MCF 10A (cell line): ENCODE measurements at regions not wholly inside any gene's neighbourhood (a gene's known extent, or its start where the extent isn't known, plus 50 kb on each side); places are given as distances from the start of the nearest gene placed in this dataset.
"Not testable (repeated sequence)": the region's sequence is repeated elsewhere in the genome, so short reads cannot be mapped to it uniquely, and the experiment has no call there.

ENCODE experiments used
- BruUV-seq: library from RNA; stranded (reverse); fragments of 400-500 nt; replicated peaks from 2 replicates; lab custom pipeline; 2021; lab: Mats Ljungman, UMichigan
- CTCF ChIA-PET: fragments of 300-600 bp; sonication (Branson Sonifier 250); formaldehyde crosslinking; extraction: SDS; loops from one replicate; lab custom pipeline; 2021; ENCODE audit warnings: antibody characterized with exemption, inconsistent platforms; lab: Yijun Ruan, JAX
- POLR2A ChIA-PET: fragments of 300-600, 350-650 bp; sonication (Branson Sonifier 250); formaldehyde crosslinking; extraction: SDS; loops from one replicate; lab custom pipeline; 2020; ENCODE audit warnings: antibody characterized with exemption, inconsistent platforms; lab: Yijun Ruan, JAX
- DNase-seq: peaks from one replicate; pipeline ENCODE4 v3.0.0-alpha.2; 2018; ENCODE audit not compliant: unreplicated experiment
- H3K27ac Mint-ChIP-seq: one replicate; pipeline ENCODE4 v1.8.0; 2022; ENCODE audit warnings: mild to moderate bottlenecking, low read depth, mixed read lengths; ENCODE audit not compliant: unreplicated experiment
- H3K27me3 Mint-ChIP-seq: one replicate; pipeline ENCODE4 v1.8.0; 2022; ENCODE audit warnings: mixed read lengths; ENCODE audit not compliant: insufficient read depth, unreplicated experiment
- H3K36me3 Mint-ChIP-seq: one replicate; pipeline ENCODE4 v1.8.0; 2022; ENCODE audit warnings: mild to moderate bottlenecking, moderate library complexity, mixed read lengths; ENCODE audit not compliant: insufficient read depth, unreplicated experiment
- H3K4me1 Mint-ChIP-seq: one replicate; pipeline ENCODE4 v1.8.0; 2022; ENCODE audit warnings: mixed read lengths; ENCODE audit not compliant: insufficient read depth, unreplicated experiment
- H3K4me3 Mint-ChIP-seq: one replicate; pipeline ENCODE4 v1.8.0; 2022; ENCODE audit warnings: mild to moderate bottlenecking, moderate library complexity, mixed read lengths; ENCODE audit not compliant: unreplicated experiment
- H3K9me3 Mint-ChIP-seq: one replicate; pipeline ENCODE4 v1.8.0; 2022; ENCODE audit warnings: mixed read lengths; ENCODE audit not compliant: unreplicated experiment
- intact Hi-C: fragments of 100-400 bp; cut with micrococcal nuclease; formaldehyde crosslinking; loops from 2 replicates; pipeline ENCODE4 v1.14.1; 2022
- TF ChIP-seq, protein P1 (sequence below): fragments of 200-600 bp; IDR thresholded peaks from one replicate; pipeline ENCODE4 v1.8.0; 2022; ENCODE audit warnings: antibody characterized with exemption, mild to moderate bottlenecking; ENCODE audit not compliant: unreplicated experiment

- Mint-ChIP-seq H3K36me3 (no peaks in the 10 kb centered on the region), H3K9me3 (no peaks in the 10 kb centered on the region), H3K27me3 (no peaks in the 10 kb centered on the region), H3K4me1 (no peaks in the 10 kb centered on the region), H3K27ac (no peak overlapping the region), H3K4me3 (no peak overlapping the region)
- POLR2A ChIA-PET = no interaction called here
- TF ChIP-seq, protein P1, sequence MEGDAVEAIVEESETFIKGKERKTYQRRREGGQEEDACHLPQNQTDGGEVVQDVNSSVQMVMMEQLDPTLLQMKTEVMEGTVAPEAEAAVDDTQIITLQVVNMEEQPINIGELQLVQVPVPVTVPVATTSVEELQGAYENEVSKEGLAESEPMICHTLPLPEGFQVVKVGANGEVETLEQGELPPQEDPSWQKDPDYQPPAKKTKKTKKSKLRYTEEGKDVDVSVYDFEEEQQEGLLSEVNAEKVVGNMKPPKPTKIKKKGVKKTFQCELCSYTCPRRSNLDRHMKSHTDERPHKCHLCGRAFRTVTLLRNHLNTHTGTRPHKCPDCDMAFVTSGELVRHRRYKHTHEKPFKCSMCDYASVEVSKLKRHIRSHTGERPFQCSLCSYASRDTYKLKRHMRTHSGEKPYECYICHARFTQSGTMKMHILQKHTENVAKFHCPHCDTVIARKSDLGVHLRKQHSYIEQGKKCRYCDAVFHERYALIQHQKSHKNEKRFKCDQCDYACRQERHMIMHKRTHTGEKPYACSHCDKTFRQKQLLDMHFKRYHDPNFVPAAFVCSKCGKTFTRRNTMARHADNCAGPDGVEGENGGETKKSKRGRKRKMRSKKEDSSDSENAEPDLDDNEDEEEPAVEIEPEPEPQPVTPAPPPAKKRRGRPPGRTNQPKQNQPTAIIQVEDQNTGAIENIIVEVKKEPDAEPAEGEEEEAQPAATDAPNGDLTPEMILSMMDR = no peak
- CTCF ChIA-PET = interaction anchor here (0.9 to 1.6 kb wide), 2 partner anchors 9 to 33 kb away, joined by 7 to 9 read pairs; no protein-coding TSS in a partner anchor
- intact Hi-C loops = no loop called here
- BruUV-seq = no TSS peak
- no peak for DNase-seq
Measured at GRCh38 chr4:137853424-137853823, 321.1 kb upstream of the PCDH18 start.

GRCh38 chr4:137852326-137852725 lies 320.0 kb upstream of the PCDH18 start:
- intact Hi-C loops = no loop called here
- no TSS peak for BruUV-seq
- TF ChIP-seq, protein P1 = no peak
- ChIA-PET CTCF (interaction anchor here (0.6 to 1.7 kb wide), 5 partner anchors 12 to 1068 kb away, joined by 3 to 5 read pairs (median 3); no protein-coding TSS in a partner anchor), POLR2A (interaction anchor here (0.6 kb wide), 1 partner anchor 72 kb away, joined by 3 read pairs; no protein-coding TSS in a partner anchor)
- Mint-ChIP-seq H3K27me3 (no peaks in the 10 kb centered on the region), H3K4me3 (no peak overlapping the region), H3K9me3 (no peaks in the 10 kb centered on the region), H3K27ac (no peak overlapping the region), H3K36me3 (no peaks in the 10 kb centered on the region), H3K4me1 (no peaks in the 10 kb centered on the region)
- no peak for DNase-seq

GRCh38 chr4:137851435-137851834 lies 319.1 kb upstream of the PCDH18 start:
- no peaks in the 10 kb centered on the region for H3K36me3 Mint-ChIP-seq
- H3K4me3 Mint-ChIP-seq = no peak overlapping the region
- intact Hi-C loops = no loop called here
- no peaks in the 10 kb centered on the region for H3K9me3 Mint-ChIP-seq
- no TSS peak for BruUV-seq
- H3K27me3 Mint-ChIP-seq = no peaks in the 10 kb centered on the region
- DNase-seq = no peak
- ChIA-PET CTCF (interaction anchor here (0.6 to 1.7 kb wide), 4 partner anchors 12 to 572 kb away, joined by 3 to 5 read pairs (median 3); no protein-coding TSS in a partner anchor), POLR2A (no interaction called here)
- TF ChIP-seq, protein P1 = no peak
- no peaks in the 10 kb centered on the region for H3K4me1 Mint-ChIP-seq
- no peak overlapping the region for H3K27ac Mint-ChIP-seq

DNA sequence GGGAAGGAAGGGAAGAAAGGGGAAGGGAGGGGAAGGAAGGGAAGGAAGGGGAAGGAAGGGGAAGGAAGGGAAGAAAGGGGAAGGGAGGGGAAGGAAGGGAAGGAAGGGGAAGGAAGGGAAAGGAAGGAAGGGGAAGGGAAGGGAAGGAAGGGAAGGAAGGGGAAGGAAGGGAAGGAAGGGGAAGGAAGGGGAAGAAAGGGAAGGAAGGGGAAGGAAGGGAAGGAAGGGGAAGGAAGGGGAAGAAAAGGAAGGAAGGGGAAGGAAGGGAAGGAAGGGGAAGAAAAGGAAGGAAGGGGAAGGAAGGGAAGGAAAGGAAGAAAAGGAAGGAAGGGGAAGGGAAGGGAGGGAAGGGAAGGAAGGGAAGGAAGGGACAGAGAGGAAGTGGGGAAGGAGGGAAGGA lies 295.7 kb upstream of the PCDH18 start:
- H3K27me3 Mint-ChIP-seq, DNase-seq, H3K4me1 Mint-ChIP-seq, BruUV-seq, H3K27ac Mint-ChIP-seq, H3K9me3 Mint-ChIP-seq, H3K36me3 Mint-ChIP-seq, H3K4me3 Mint-ChIP-seq, POLR2A ChIA-PET: not testable (repeated sequence)
- CTCF ChIA-PET = interaction anchor here (2.1 kb wide), 1 partner anchor 8 kb away, joined by 14 read pairs; no protein-coding TSS in a partner anchor
- intact Hi-C loops = loop anchor here (10.0 kb wide), 1 partner anchor 357 kb away; no protein-coding TSS in a partner anchor
